NOMO-1 treated with DMSO at 0.1 percent for 48 hours (cell line): ENCODE measurements at regions not wholly inside any gene's neighbourhood (a gene's known extent, or its start where the extent isn't known, plus 50 kb on each side); places are given as distances from the start of the nearest gene placed in this dataset.

Source experiments
- DNase-seq: peaks from one replicate; lab custom pipeline; 2025; ENCODE audit not compliant: unreplicated experiment; lab: John Stamatoyannopoulos, UW

- DNase-seq = no peak
Observed at GRCh38 chr18:29629493-29630036, 1413.0 kb downstream of the DSC3 start.

DNA sequence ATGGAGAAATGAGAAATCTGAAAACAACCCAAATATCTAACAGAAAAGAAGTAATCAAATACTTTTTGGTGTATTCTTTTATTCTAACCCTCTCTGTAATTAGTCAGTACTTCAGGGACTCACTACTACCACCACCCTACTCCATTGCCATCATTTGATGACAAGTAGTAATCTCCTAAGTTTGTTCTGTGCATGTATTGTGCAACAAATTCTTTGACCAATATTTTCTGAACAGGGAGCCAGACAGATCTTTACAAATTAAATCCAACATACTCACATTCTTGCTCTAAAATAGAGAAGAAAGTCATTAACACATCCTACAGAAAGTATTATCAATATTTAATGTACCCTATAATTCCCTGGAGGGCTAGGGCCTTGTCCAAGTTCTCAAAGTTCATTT, 1416.4 kb downstream of the DSC3 start:
- DNase-seq = no peak

DNA sequence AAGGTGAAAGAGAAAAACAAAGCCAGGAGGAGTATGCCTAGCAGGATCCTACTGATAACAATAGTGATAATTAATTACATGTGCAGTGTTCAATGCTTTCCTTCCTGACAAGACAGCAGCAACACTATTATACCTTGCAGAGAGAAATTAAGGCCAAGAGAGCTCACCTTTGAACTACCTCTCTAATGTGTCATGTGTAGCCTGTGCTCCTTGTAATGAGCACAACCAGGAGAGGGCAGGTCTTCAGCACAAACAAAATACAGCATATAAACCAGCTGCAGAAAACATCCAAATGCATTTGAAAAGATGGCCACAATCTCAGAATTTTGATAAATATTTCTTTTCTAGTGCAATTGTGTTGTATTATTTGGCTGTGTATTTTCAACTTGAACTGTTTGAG, 1425.7 kb downstream of the DSC3 start:
- DNase-seq = no peak

DNA sequence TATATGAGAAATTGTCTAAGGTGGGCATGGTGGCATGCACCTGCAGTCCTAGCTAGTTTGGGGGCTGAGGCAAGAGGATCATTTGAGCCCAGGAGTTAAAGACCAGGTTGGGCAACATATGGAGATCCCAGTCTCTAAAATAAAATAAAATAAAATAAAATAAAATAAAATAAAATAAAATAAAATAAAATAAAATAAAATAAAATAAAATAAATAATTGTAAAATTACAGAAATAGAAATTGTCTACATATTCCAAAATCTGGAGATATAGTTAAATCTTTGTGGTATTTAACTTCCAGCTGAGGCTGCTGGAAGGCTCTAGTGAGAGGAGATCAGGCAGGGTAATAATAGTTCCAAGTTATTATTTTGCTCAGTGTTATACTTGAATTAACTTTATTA, 1432.1 kb upstream of the CDH2 start:
- no peak for DNase-seq

DNA sequence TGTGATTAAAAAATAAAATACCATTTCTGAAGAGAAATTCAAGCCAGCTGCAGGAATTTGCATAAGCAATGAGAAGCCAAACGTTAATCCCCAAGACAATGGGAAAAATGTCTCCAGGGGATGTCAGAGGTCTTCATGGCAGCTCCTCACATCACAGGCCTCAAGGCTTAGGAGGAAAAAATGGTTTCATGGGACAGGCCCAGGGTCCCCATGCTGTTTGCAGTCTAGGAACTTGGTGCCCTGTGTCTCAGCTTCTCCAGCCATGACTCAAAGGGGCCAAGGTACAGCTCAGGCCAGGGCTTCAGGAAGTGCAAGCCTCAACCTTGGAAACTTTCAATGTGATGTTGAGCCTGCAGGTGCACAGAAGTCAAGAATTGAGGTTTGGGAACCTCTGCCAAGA, 1428.4 kb upstream of the CDH2 start:
- no peak for DNase-seq

DNA sequence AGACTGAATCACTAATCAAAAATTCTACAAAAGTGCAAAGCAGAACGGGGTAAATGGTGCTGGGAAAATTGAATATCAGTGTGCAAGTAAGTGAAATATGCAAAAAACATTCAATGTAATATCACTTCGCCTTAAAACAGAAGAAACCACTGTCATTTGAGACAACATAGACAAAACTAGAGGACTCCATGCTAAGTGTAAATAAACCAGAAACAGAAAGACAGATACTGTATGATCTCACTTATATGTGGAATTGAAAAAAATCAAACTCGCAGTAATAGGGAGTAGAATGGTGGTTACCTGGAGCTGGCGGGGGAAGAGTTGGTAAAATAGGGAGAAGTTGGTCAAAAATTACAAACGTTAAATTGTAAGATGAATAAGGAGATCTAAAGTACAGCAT, 1420.0 kb upstream of the CDH2 start:
- DNase-seq = peak; percentile 45

- DNase-seq = peak; percentile 12
Observed at GRCh38 chr18:29594493-29594892, 1417.6 kb upstream of the CDH2 start.

GRCh38 chr18:29588446-29589100, 1411.6 kb upstream of the CDH2 start:
- no peak for DNase-seq

- DNase-seq = no peak
Observed at GRCh38 chr18:29586210-29586609, 1409.3 kb upstream of the CDH2 start.

DNA sequence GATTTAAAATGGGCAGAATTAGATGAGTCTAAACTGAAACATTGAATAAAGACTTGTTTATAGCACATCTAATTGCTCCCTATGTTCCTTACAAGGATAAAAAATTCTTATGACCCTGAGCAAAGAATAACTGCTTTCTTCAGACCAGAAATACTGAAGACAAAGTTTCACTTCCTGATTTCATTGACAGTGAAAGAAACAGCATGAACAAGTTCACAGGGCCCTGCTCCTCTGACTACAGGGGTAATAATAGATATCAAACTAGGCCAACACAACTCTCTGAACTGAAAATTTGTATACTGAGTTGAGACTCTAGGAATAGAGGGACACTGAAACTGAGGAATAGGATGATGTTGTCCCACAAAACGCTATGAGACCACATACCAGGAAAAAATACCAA, 1383.3 kb upstream of the CDH2 start:
- peak; percentile 72 for DNase-seq

DNA sequence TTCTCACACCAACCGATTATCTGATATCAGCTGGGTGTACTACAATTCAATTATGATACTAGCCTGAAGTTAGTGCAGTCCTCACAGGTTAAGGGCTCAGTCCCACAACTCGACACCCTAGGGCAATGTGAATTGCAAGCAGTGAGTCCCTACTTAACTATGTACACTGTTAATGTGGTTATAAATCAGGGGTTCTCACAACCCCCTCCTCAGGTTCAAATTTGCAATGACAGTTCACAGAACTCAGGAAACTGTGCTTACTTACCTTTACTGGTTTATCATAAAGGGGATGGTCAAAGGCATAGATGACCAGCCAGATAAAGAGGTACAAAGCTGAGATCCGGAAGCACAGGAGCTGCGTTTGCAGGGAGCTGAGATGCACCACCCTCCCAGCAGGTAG, 1379.1 kb upstream of the CDH2 start:
- DNase-seq = no peak

GRCh38 chr18:29549759-29550158, 1372.8 kb upstream of the CDH2 start:
- no peak for DNase-seq

GRCh38 chr18:29547626-29548025, 1370.7 kb upstream of the CDH2 start:
- DNase-seq = no peak

DNA sequence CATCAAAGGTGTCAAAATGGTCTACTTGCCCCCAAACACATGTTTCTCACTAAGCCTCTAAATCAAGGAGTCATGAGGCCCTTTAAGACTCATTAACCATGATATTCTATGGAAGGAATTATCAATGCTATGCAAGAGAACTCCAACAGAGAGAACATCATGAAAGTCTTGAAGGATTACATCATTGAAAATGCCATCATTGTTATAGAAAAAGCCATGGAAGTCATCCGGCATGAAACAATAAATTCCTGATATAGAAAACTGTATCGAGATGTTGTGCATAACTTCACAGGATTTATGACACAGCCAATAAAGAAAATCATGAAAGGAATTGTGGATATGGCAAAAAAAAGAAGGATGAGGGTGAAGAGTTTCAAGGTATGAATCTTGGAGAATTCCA, 1363.6 kb upstream of the CDH2 start:
- no peak for DNase-seq

DNA sequence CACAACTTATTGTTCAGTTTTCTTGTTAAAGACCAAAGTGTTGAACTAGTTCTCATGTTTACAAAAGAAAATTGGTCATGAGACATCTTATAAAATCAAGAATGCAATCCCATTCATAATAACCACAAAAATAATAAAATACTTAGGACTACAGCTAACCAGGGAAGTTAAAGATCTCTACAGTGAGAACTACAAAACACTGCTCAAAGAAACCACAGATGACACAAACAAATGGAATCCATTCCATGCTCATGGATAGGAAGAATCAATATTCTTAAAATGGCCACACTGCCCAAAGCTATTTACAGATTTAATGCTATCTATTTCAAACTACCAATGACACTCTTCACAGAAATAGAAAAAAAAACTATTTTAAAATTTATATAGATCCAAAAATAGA, 1354.8 kb upstream of the CDH2 start:
- no peak for DNase-seq

DNA sequence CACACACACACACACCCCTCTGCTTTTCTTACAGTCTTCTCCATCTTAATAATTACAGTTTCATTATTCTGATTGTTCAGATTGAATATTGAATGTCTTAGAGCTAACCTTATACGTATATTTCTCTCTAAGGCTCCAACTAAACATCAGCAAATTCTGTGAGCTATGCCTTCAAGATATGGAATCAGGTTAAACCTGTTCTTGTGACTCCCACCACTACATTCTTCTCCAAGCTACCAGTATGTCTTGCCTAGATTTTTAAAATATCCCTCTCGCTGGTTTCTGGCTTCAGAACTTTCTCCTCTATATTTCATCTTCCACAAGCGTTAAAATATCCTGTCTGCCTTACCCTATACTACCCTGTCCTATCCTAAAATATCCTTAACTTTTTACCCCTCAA, 1346.4 kb upstream of the CDH2 start:
- no peak for DNase-seq

- DNase-seq = no peak
Observed at GRCh38 chr18:29512761-29513160, 1335.8 kb upstream of the CDH2 start.

- DNase-seq = peak; percentile 27
Observed at GRCh38 chr18:29512203-29512602, 1335.3 kb upstream of the CDH2 start.

DNA sequence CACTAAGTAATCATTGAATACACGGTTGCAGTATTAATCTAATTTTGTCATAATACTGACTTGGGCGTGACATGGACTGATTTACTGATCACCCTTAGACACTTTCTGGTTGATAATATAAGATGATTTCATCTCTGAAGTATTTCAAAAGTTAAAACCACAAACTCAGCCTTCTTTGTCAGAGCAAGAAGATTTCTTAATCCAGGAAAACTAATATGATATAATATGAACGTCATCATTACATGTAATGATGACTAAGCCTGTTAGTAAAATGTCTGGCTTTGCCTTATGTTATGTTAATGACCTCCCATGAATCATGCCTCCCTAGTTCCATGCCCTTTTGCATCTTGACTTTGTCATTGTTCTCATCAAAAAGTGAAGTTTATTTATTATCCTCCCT, 1325.0 kb upstream of the CDH2 start:
- no peak for DNase-seq

- DNase-seq = no peak
Observed at GRCh38 chr18:29496152-29496680, 1319.3 kb upstream of the CDH2 start.

- DNase-seq = no peak
Observed at GRCh38 chr18:29494371-29494770, 1317.4 kb upstream of the CDH2 start.

- no peak for DNase-seq
Observed at GRCh38 chr18:29491907-29492306, 1315.0 kb upstream of the CDH2 start.

- no peak for DNase-seq
Observed at GRCh38 chr18:29488617-29489016, 1311.7 kb upstream of the CDH2 start.
